ENCODE measurements at regions not wholly inside any gene's neighbourhood (a gene's known extent, or its start where the extent isn't known, plus 50 kb on each side); places are given as distances from the start of the nearest gene placed in this dataset.

- no peak for DNase-seq
Observed at GRCh38 chr22:48700566-48701295, 1126.9 kb downstream of the BRD1 start.

DNA sequence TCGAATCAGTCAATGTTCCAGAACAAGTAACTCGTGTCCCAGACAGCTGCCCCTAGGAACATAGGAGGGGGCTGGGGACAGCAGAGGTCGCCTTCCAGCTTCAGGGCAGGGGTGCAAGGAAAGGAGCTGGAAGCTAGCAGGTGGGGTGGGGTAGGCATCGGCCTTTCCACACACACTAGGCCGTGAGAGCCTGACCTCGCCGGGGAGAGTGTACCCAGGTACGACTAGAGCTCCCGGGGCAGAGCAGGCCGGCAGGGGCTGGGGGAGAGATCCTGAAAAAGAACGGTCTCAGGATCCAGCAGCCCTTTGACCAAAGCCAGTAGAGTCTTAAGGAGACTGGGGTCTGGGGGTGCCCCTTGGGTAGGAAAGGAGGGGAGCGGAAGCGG lies 1127.5 kb downstream of the BRD1 start:
- DNase-seq: no peak

- DNase-seq: no peak
Observed at GRCh38 chr22:48699511-48699910, 1128.2 kb downstream of the BRD1 start.

DNA sequence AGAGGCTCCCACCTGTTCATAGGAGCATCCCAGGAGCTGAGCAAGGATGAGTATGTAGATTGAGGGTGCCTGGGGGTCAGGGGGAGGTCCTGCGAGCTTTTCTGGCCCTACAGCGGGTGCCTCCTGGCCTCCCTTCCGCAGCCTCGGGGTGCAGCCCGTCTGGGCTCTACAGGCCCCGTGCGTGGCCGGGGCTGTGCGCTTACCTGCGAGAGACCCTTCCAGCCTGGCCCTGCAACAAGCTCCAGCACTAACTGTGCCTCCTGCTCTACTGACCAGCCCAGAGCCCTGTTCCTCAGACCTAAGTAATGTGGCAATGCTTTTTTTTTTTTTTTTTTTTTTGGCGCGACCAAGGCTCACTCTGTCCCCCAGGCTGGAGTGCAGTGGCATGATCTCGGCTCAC lies 1129.1 kb downstream of the BRD1 start:
- no peak for DNase-seq

GRCh38 chr22:48697694-48698276 lies 1129.9 kb downstream of the BRD1 start:
- DNase-seq: no peak

- DNase-seq: no peak
Observed at GRCh38 chr22:48697223-48697622, 1130.5 kb downstream of the BRD1 start.

GRCh38 chr22:48696371-48696770 lies 1131.3 kb downstream of the BRD1 start:
- no peak for DNase-seq

GRCh38 chr22:48695731-48696305 lies 1131.9 kb downstream of the BRD1 start:
- DNase-seq: no peak

DNA sequence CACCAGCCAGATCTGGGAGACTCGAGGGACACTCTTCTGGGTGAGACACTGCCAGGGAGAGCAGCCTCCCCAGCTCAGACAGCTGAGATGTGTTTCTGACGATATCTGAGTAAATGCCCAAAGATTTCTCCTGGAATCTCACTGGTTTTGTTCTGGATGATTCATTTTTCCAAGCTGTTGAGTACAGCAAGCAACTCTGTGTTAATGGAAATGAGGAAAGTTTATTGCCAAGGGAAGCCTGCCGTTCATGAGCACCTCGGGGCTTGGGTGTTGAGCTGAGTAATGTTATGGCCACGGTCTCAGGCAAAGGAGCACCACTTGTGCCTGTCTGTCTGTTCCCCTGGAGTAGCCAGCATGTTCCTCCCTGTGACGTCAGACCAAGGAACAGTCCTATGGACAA lies 1132.4 kb downstream of the BRD1 start:
- DNase-seq: no peak

DNA sequence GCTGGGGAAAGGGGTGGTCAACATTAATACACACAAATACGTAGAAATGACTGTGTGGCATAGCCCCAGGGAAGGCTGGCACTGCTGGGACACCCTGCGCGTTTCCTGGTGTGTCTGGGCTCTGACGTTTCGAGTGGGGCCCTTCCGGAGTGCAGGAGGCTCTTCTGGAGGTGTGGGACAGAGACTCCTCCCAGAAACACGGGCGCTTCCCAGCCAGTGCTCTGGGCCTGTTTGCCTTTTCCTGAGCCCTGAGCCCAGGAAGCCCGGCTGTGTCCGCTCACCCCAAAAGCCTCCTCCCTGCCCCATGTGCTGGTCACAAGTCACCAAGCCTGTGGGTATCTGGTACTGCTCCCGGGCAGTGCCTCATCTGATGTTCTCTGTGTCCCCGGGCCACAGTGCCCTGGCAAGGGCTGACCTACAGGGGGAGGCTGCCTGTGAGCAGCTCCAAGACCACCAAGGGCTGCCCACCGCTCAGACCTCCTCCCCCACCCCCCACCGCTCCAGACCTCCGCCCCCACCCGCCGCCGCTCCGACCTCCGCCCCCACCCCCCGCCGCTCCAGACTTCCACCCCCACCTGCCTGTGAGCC lies 1133.3 kb downstream of the BRD1 start:
- no peak for DNase-seq

GRCh38 chr22:48693377-48694135 lies 1134.1 kb downstream of the BRD1 start:
- DNase-seq: no peak

DNA sequence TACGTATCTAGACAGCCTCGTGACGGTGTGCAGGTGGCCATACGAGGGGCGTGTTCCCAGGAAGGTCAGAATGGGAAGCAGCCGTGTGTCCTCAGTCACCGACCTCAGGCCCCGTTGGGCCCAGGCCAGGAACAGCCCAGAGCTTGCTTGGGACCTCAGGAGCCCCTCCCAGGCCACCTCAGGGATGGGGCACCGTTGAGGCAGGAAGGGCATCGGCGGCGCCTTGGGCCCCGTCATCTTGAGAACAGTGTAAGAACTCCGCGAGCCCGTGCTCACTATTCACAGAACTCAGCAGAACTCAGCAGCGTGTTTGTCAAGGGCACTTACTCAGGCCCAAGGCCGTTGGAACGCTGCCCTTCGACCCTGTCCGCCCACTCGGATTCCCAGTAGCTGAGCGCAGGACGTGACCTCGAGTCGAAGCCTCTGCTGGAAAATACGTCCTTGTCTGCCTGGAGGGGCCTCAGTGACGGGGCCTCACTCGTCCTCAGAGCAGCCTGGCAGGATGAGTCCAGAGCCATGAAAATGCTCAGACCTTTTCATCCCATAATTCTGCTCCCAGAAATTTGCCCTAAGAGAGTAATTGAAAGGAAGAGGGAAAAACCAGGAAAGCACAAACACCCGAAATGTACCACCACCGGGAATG lies 1134.8 kb downstream of the BRD1 start:
- DNase-seq: no peak

DNA sequence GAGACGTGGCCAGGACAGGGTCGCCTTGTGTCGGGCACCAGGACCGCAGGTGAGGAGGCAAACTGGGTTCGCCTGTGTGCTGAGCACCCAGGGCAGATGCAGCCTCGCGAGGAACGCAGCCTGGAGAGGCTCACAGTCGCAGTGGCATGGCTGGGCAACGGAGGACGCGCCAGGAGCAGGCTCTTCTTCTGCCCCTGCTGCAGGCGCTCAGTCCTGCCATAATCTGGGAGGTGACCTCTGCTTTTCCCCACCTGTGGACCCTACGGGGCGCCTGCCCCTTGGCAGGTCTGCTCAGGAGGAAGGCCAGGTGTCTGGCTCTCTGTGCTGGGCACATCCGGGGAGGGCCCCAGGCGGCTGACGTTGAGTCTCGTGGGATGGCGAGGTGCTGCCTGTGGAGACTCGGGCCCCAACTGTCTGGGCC lies 1136.2 kb downstream of the BRD1 start:
- no peak for DNase-seq

DNA sequence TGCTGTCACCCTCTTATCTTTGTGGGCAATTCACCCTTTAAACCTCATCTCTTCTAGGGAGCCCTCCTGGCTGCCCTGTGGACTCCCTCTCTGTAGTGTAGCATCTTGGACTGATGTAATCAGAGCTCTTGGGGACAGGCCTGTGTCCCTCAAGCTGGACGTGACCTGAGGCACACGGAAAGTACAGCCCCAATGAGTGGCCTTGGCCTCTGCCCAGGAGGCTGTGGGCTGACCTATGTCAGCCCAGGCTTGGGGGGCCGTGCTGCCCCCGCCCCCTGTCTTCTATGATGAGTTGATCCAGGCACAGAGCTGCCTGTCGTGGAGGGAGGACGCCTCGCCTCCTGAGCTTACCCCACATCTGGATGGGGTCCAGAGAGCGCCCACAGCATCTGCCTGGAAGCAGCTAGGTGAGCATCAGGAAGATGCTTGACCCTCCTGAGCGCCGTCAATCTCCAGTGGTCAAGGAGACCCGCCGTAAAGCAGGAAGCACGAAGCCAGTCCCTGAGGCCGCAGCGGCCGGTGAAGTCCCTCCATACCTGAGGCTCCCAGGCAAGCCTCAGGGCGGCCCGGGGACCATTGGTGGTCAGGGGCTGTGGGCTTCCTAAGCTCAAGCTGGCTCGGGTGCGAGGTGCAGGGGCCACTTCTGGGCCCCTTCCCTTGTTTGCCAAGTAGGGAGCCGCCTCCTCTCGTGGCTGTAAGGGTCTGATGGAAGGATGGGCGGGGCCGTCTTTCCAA lies 1136.9 kb downstream of the BRD1 start:
- no peak for DNase-seq

- no peak for DNase-seq
Observed at GRCh38 chr22:48689206-48689605, 1138.5 kb downstream of the BRD1 start.

- no peak for DNase-seq
Observed at GRCh38 chr22:48688366-48688765, 1139.3 kb downstream of the BRD1 start.

- no peak for DNase-seq
Observed at GRCh38 chr22:48687606-48688005, 1140.1 kb downstream of the BRD1 start.

DNA sequence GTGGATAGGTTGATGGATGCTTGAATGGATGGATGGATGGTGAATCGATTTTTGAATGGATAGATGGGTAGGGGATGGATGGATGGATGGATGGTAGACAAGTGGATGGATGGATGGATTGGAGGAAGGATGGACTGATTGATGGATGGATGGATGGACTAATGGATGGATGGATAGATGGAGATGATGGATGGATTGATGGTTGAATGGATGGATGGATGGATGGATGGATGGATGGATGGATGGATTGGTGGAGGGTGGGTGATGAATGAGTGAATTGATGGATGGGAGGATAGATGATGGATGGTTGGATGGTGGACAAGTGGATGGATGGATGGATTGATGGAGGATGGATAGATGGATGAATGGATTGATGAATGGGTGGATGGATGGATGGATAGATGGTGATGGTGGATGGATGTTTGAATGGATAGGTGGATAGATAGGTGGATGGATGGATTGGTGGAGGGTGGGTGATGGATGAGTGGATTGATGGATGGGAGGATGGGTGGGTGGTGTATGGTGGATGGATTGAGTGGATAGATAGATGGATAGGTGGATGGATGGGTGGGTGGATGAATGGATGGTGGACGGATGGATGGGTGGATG lies 1140.9 kb downstream of the BRD1 start:
- no peak for DNase-seq

DNA sequence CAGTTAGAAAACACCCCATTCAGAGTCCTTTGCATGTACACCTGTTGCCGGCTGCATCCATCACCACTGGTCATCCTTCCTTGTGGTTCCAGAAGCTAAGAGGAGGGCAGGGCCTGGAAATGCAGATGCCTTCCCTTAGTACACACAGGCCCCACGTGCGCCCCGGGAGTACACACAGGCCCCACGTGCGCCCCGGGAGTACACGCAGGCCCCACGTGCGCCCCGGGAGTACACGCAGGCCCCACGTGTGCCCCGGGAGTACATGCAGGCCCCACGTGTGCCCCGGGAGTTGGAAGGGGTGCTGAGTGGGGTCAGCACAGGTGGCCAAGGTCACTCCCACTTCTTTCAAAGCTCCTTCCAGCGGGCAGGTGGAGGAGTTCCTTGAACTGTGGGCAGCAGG lies 1141.9 kb downstream of the BRD1 start:
- DNase-seq: no peak

DNA sequence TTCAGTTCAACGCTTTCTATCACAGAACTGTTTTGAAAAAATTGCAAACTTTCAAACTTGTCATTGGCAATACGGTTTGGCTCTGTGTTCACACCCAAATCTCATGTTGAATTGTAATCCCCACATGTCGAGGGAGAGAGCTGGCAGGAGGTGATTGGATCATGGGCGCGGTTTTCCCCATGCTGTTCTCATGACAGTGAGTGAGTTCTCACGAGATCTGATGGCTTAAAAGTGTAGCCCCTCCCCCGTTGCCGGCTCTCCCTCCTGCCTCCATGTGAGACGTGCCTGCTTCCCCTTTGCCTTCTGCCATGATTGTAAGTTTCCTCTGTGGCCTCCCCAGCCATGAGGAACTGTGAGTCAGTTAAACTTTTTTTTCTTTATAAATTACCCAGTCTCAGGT lies 1144.0 kb downstream of the BRD1 start:
- DNase-seq: no peak

DNA sequence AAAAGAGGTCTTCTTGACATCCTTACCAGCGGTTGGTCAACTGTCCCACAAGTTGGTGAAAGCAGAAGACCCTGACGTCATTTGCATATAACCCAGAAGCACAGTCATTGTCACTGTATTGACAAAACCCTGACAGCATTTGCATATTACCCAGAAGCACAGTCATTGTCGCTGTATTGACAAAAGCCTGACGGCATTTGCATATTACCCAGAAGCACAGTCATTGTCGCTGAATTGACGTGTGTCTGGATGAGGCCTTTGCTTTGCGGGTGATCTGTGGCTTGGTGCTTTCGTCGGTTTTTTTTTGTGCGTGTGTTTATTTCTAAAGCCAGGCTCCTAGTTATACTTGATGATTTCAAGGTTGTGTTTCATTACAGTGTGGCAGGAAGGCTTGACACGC lies 1145.2 kb downstream of the BRD1 start:
- no peak for DNase-seq

DNA sequence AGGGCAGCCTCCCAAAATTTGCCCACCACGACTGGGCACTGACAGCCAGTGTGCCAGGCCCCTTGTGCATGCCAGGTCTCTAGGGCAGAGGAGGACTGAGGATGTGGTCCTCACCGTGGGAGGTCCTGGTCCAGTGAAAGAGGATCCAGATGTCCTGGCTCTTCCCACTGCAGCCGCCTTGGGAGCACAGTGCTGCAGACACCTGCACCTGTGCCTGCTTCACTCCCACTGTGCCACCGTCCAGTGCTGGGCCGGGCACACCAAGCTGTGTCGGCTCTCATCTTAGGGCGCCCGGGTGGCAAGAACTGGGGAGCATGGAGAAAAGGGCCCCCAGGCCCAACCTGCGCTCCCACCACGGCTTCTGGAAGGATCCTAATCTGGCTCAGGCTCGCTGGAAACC lies 1147.1 kb downstream of the BRD1 start:
- DNase-seq: no peak
